Neural cell (in vitro differentiated cells): ENCODE measurements at regions not wholly inside any gene's neighbourhood (a gene's known extent, or its start where the extent isn't known, plus 50 kb on each side); places are given as distances from the start of the nearest gene placed in this dataset.

ENCODE experiments used
- H2AFZ ChIP-seq: fragments of 200-600, 300-800 bp; sonication (generic), shearing (Covaris generic); 2 replicates; pipeline ENCODE4 v1.6.0; 2014; ENCODE audit warnings: low read depth, mild to moderate bottlenecking, antibody characterized with exemption, low read length, moderate library complexity
- H3F3A ChIP-seq: fragments of 200-600 bp; shearing (Covaris generic); 2 replicates; pipeline ENCODE4 v1.6.1; 2016; ENCODE audit warnings: mild to moderate bottlenecking, moderate library complexity, mixed read lengths, antibody characterized with exemption, low read length; ENCODE audit not compliant: insufficient read depth, poor library complexity, severe bottlenecking
- H3K27ac ChIP-seq: fragments of 200-600, 300-800 bp; sonication (generic), shearing (Covaris generic); 2 replicates; pipeline ENCODE4 v1.5.1; 2014; ENCODE audit warnings: mild to moderate bottlenecking, low read length, moderate library complexity
- H3K27me3 ChIP-seq: fragments of 300-800, 200-600 bp; sonication (generic), shearing (Covaris generic); 2 replicates; pipeline ENCODE4 v1.6.0; 2014; ENCODE audit warnings: mild to moderate bottlenecking, low read depth, low read length, moderate library complexity; ENCODE audit not compliant: insufficient read depth
- H3K36me3 ChIP-seq: fragments of 300-800, 200-600 bp; sonication (generic), shearing (Covaris generic); 2 replicates; pipeline ENCODE4 v1.5.1; 2014; ENCODE audit warnings: mild to moderate bottlenecking, antibody characterized with exemption, low read length, moderate library complexity; ENCODE audit not compliant: insufficient read depth
- H3K4me2 ChIP-seq: fragments of 300-800, 200-600 bp; sonication (generic), shearing (Covaris generic); 2 replicates; pipeline ENCODE4 v1.6.0; 2014; ENCODE audit warnings: mild to moderate bottlenecking, low read length
- H3K4me3 ChIP-seq: fragments of 300-800, 200-600 bp; sonication (generic), shearing (Covaris generic); 2 replicates; pipeline ENCODE4 v1.5.1; 2014; ENCODE audit warnings: mild to moderate bottlenecking, low read length, moderate library complexity
- H3K79me2 ChIP-seq: fragments of 200-600 bp; shearing (Covaris generic); replicated peaks from 2 replicates; pipeline ENCODE4 v1.6.0; 2014; ENCODE audit warnings: mild to moderate bottlenecking, low read length, moderate library complexity; ENCODE audit not compliant: insufficient read depth
- H3K9ac ChIP-seq: fragments of 300-800, 200-600 bp; sonication (generic), shearing (Covaris generic); 2 replicates; pipeline ENCODE4 v1.6.1; 2016; ENCODE audit warnings: mild to moderate bottlenecking, low read length, mixed read lengths
- H3K9me2 ChIP-seq: fragments of 200-600 bp; shearing (Covaris generic); 2 replicates; pipeline ENCODE4 v1.6.1; 2016; ENCODE audit warnings: mild to moderate bottlenecking, low read length, mixed read lengths; ENCODE audit not compliant: insufficient read depth
- H3K9me3 ChIP-seq: fragments of 200-600, 300-800 bp; sonication (generic), shearing (Covaris generic); 2 replicates; pipeline ENCODE4 v1.6.1; 2016; ENCODE audit warnings: mild to moderate bottlenecking, mixed run types, low read length, moderate library complexity, mixed read lengths
- H4K20me1 ChIP-seq: fragments of 200-600 bp; shearing (Covaris generic); 2 replicates; pipeline ENCODE4 v1.6.1; 2016; ENCODE audit warnings: mild to moderate bottlenecking, mixed run types; ENCODE audit not compliant: insufficient read depth
- CTCF ChIP-seq: fragments of 450-650 bp; IDR thresholded peaks from 2 replicates; pipeline ENCODE4 v1.5.1; 2014; ENCODE audit warnings: antibody characterized with exemption, mild to moderate bottlenecking, moderate library complexity; ENCODE audit not compliant: poor library complexity, severe bottlenecking
- EP300 ChIP-seq: fragments of 450-650 bp; conservative IDR thresholded peaks from 2 replicates; pipeline ENCODE4 v1.6.1; 2014; ENCODE audit warnings: antibody characterized with exemption, mild to moderate bottlenecking, moderate library complexity; ENCODE audit not compliant: poor library complexity, severe bottlenecking
- EZH2 ChIP-seq: fragments of 200-600, 300-800 bp; shearing (Covaris generic), sonication (generic); IDR thresholded peaks from 2 replicates; pipeline ENCODE4 v1.6.1; 2014; ENCODE audit warnings: antibody characterized with exemption, low read length, borderline replicate concordance, mild to moderate bottlenecking; ENCODE audit not compliant: insufficient read depth, poor library complexity, severe bottlenecking
- MXI1 ChIP-seq: fragments of 450-650 bp; conservative IDR thresholded peaks from 2 replicates; pipeline ENCODE4 v1.6.1; 2014; ENCODE audit warnings: antibody characterized with exemption, mild to moderate bottlenecking; ENCODE audit not compliant: poor library complexity, severe bottlenecking
- POLR2AphosphoS5 ChIP-seq: IDR thresholded peaks from 2 replicates; pipeline ENCODE4 v1.6.1; 2012
- RAD21 ChIP-seq: fragments of 450-650 bp; conservative IDR thresholded peaks from 2 replicates; pipeline ENCODE4 v1.6.1; 2014; ENCODE audit warnings: antibody characterized with exemption, mild to moderate bottlenecking, moderate library complexity
- REST ChIP-seq: IDR thresholded peaks from 2 replicates; pipeline ENCODE4 v1.6.1; 2012; ENCODE audit warnings: borderline replicate concordance
- SMC3 ChIP-seq: fragments of 450-650 bp; conservative IDR thresholded peaks from 2 replicates; pipeline ENCODE4 v1.6.1; 2014; ENCODE audit warnings: antibody characterized with exemption, mild to moderate bottlenecking, moderate library complexity; ENCODE audit not compliant: poor library complexity
- TAF1 ChIP-seq: IDR thresholded peaks from 2 replicates; pipeline ENCODE4 v1.6.1; 2012; ENCODE audit warnings: low read depth

GRCh38 chr2:181376999-181377398 lies 80.2 kb upstream of the ITGA4 start:
- no peaks in the 10 kb centered on the region for H3K79me2 ChIP-seq
- TF ChIP-seq EZH2, result no peak
- TF ChIP-seq TAF1, result no peak
- TF ChIP-seq SMC3, result no peak
- TF ChIP-seq POLR2AphosphoS5, result no peak
- TF ChIP-seq MXI1, result no peak
- no peak for TF ChIP-seq REST
- no peak for TF ChIP-seq CTCF
- no peak for TF ChIP-seq EP300
- TF ChIP-seq RAD21, result no peak

GRCh38 chr2:181378491-181378890 lies 78.7 kb upstream of the ITGA4 start:
- Histone ChIP-seq H3K27ac (no peak overlapping the region), H3K4me3 (no peak overlapping the region), H3K9me2 (no peaks in the 10 kb centered on the region), H3K27me3 (no peaks in the 10 kb centered on the region), H3F3A (no peaks in the 10 kb centered on the region), H3K36me3 (no peaks in the 10 kb centered on the region), H4K20me1 (no peaks in the 10 kb centered on the region), H3K4me2 (no peak overlapping the region), H2AFZ (no peak overlapping the region), H3K79me2 (no peaks in the 10 kb centered on the region), H3K9ac (no peak overlapping the region), H3K9me3 (no peaks in the 10 kb centered on the region)
- TF ChIP-seq CTCF (no peak), EP300 (no peak), MXI1 (no peak), EZH2 (no peak), POLR2AphosphoS5 (no peak)

More at GRCh38 chr2:181376999-181377398, 80.2 kb upstream of the ITGA4 start:
- no peak overlapping the region for H2AFZ ChIP-seq
- H3K4me2 ChIP-seq, result no peak overlapping the region
- H3K9me2 ChIP-seq, result no peaks in the 10 kb centered on the region
- H4K20me1 ChIP-seq, result no peaks in the 10 kb centered on the region
- no peaks in the 10 kb centered on the region for H3F3A ChIP-seq
- no peaks in the 10 kb centered on the region for H3K27me3 ChIP-seq
- no peaks in the 10 kb centered on the region for H3K9me3 ChIP-seq
- H3K36me3 ChIP-seq, result no peaks in the 10 kb centered on the region
- no peak overlapping the region for H3K27ac ChIP-seq
- no peak overlapping the region for H3K9ac ChIP-seq
- H3K4me3 ChIP-seq, result no peak overlapping the region
